Suprapubic skin (tissue), 3 donors: ENCODE measurements at regions not wholly inside any gene's neighbourhood (a gene's known extent, or its start where the extent isn't known, plus 50 kb on each side); places are given as distances from the start of the nearest gene placed in this dataset.

Experiments
- CTCF ChIP-seq, 2 donors: fragments of 200-600 bp in 1 of 2; fragments of 450-650 bp in 1 of 2; sonication (generic) in 1 of 2; IDR thresholded peaks; one replicate each; pipeline ENCODE4 v1.5.1; 2016 to 2019; ENCODE audit warnings: antibody characterized with exemption in 2 of 2, mild to moderate bottlenecking in 1 of 2, moderate library complexity in 1 of 2
- POLR2AphosphoS5 ChIP-seq, 3 donors: sonication (generic); formaldehyde crosslinking; IDR thresholded peaks; one replicate each; pipeline ENCODE4 v1.6.1; 2017; ENCODE audit warnings: antibody characterized with exemption in 3 of 3

DNA sequence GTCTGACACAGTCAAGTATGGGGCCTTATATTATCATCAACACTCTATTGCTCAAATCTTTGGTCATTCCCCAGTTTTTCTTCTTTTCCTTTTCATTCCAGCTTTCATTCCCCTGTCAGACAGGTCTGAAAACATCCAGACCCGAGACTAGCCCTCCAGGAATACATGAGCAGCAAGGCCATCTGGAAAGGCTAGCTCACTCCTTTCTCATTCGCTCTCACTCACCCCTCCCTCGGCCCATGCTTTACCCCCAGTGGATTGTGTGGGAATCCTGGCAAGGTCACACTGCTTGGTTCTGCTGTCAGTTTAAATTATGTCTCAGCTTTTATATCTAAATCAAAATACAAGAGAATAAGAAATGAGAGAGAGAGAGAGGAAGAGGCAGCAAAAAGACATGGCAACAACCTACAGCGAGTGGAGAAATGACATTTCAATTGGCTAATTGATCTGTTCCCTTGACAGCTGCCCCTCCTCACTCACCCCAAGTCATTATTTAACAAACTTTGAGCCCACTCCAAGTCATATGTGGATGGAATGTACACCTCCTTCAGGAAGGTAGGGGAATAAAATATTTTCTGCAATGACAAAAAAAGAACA lies 962.2 kb downstream of the TUSC7 start:
- TF ChIP-seq POLR2AphosphoS5 (IDR thresholded peaks at IDR 0.05) (no peak), CTCF (IDR thresholded peaks at IDR 0.05) (no peak)
